GM18870 (cell line): ENCODE measurements at regions not wholly inside any gene's neighbourhood (a gene's known extent, or its start where the extent isn't known, plus 50 kb on each side); places are given as distances from the start of the nearest gene placed in this dataset.
"Not testable (repeated sequence)": the region's sequence is repeated elsewhere in the genome, so short reads cannot be mapped to it uniquely, and the experiment has no call there.

Source experiments
- ATAC-seq: cut with Tn5 transposase; IDR thresholded peaks from one replicate; pipeline ENCODE4 v1.9.1; 2021; ENCODE audit warnings: moderate library complexity; ENCODE audit not compliant: unreplicated experiment

- no peak for ATAC-seq
Measured at GRCh38 chr4:56148428-56148827, 199.7 kb downstream of the CEP135 start.

- no peak for ATAC-seq
Measured at GRCh38 chr4:56147371-56147770, 198.6 kb downstream of the CEP135 start.

GRCh38 chr4:56146956-56147355 lies 198.2 kb downstream of the CEP135 start:
- no peak for ATAC-seq

- no peak for ATAC-seq
Measured at GRCh38 chr4:56142088-56142487, 193.3 kb downstream of the CEP135 start.

- no peak for ATAC-seq
Measured at GRCh38 chr4:56139241-56139827, 190.6 kb downstream of the CEP135 start.

GRCh38 chr4:56134834-56135233 lies 186.1 kb downstream of the CEP135 start:
- not testable (repeated sequence) for ATAC-seq

GRCh38 chr4:56134266-56134665 lies 185.5 kb downstream of the CEP135 start:
- ATAC-seq, result no peak

- no peak for ATAC-seq
Measured at GRCh38 chr4:56132835-56133234, 184.1 kb downstream of the CEP135 start.

- not testable (repeated sequence) for ATAC-seq
Measured at GRCh38 chr4:56132188-56132587, 183.4 kb downstream of the CEP135 start.

GRCh38 chr4:56130606-56131155 lies 181.9 kb downstream of the CEP135 start:
- no peak for ATAC-seq

- no peak for ATAC-seq
Measured at GRCh38 chr4:56129431-56129861, 180.7 kb downstream of the CEP135 start.

GRCh38 chr4:56128213-56128612 lies 179.5 kb downstream of the CEP135 start:
- no peak for ATAC-seq

GRCh38 chr4:56127716-56128115 lies 179.0 kb downstream of the CEP135 start:
- no peak for ATAC-seq

GRCh38 chr4:56123547-56123946 lies 174.8 kb downstream of the CEP135 start:
- ATAC-seq, result no peak

- no peak for ATAC-seq
Measured at GRCh38 chr4:56123051-56123450, 174.3 kb downstream of the CEP135 start.

GRCh38 chr4:56118845-56119244 lies 170.1 kb downstream of the CEP135 start:
- ATAC-seq, result no peak

- ATAC-seq, result no peak
Measured at GRCh38 chr4:56118055-56118454, 169.3 kb downstream of the CEP135 start.

GRCh38 chr4:56115898-56116297 lies 167.2 kb downstream of the CEP135 start:
- ATAC-seq, result no peak

- no peak for ATAC-seq
Measured at GRCh38 chr4:56112377-56112776, 163.6 kb downstream of the CEP135 start.

GRCh38 chr4:56106180-56107147 lies 157.7 kb downstream of the CEP135 start:
- no peak for ATAC-seq

- no peak for ATAC-seq
Measured at GRCh38 chr4:56104188-56104587, 155.4 kb downstream of the CEP135 start.

- ATAC-seq, result no peak
Measured at GRCh38 chr4:56102601-56103000, 153.9 kb downstream of the CEP135 start.
